HG03159 (cell line): ENCODE measurements at regions not wholly inside any gene's neighbourhood (a gene's known extent, or its start where the extent isn't known, plus 50 kb on each side); places are given as distances from the start of the nearest gene placed in this dataset.

ENCODE experiments used
- ATAC-seq: cut with Tn5 transposase; IDR thresholded peaks from one replicate; pipeline ENCODE4 v1.9.1; 2021; ENCODE audit warnings: mild to moderate bottlenecking, moderate library complexity; ENCODE audit not compliant: unreplicated experiment

GRCh38 chr2:65525616-65526231 is 93.3 kb upstream of the SPRED2 start:
- ATAC-seq, result no peak

GRCh38 chr2:65522922-65523321 is 90.5 kb upstream of the SPRED2 start:
- ATAC-seq, result no peak

- no peak for ATAC-seq
These were observed 86.4 kb upstream of the SPRED2 start for GRCh38 chr2:65518751-65519150.

- no peak for ATAC-seq
These were observed 82.3 kb upstream of the SPRED2 start for GRCh38 chr2:65514555-65515195.

GRCh38 chr2:65512783-65513182 is 80.4 kb upstream of the SPRED2 start:
- no peak for ATAC-seq

- no peak for ATAC-seq
These were observed 78.9 kb upstream of the SPRED2 start for GRCh38 chr2:65511306-65511705.

GRCh38 chr2:65508225-65508624 is 75.8 kb upstream of the SPRED2 start:
- no peak for ATAC-seq

GRCh38 chr2:65507102-65508069 is 75.0 kb upstream of the SPRED2 start:
- no peak for ATAC-seq

- no peak for ATAC-seq
These were observed 72.7 kb upstream of the SPRED2 start for GRCh38 chr2:65504814-65505697.

GRCh38 chr2:65504201-65504600 is 71.8 kb upstream of the SPRED2 start:
- ATAC-seq, result no peak

- ATAC-seq, result no peak
These were observed 71.3 kb upstream of the SPRED2 start for GRCh38 chr2:65503746-65504145.

- ATAC-seq, result no peak
These were observed 69.4 kb upstream of the SPRED2 start for GRCh38 chr2:65501836-65502235.

- ATAC-seq, result no peak
These were observed 68.7 kb upstream of the SPRED2 start for GRCh38 chr2:65501074-65501473.

GRCh38 chr2:65500310-65501040 is 68.1 kb upstream of the SPRED2 start:
- no peak for ATAC-seq

- no peak for ATAC-seq
These were observed 66.8 kb upstream of the SPRED2 start for GRCh38 chr2:65499216-65499615.

- no peak for ATAC-seq
These were observed 66.0 kb upstream of the SPRED2 start for GRCh38 chr2:65498396-65498795.

GRCh38 chr2:65495251-65495877 is 63.0 kb upstream of the SPRED2 start:
- no peak for ATAC-seq

- ATAC-seq, result no peak
These were observed 61.7 kb upstream of the SPRED2 start for GRCh38 chr2:65494078-65494477.

- ATAC-seq, result no peak
These were observed 59.0 kb upstream of the SPRED2 start for GRCh38 chr2:65491381-65491905.
